CD4-positive, alpha-beta T cell (primary cell): ENCODE measurements at regions not wholly inside any gene's neighbourhood (a gene's known extent, or its start where the extent isn't known, plus 50 kb on each side); places are given as distances from the start of the nearest gene placed in this dataset.

ENCODE experiments used
- ATAC-seq: fragments of 200-7000 bp; cut with Tn5 transposase; one replicate; pipeline ENCODE4 v1.10.0; 2022; ENCODE audit warnings: mild to moderate bottlenecking; ENCODE audit not compliant: poor library complexity
- CTCF ChIA-PET: fragments of 350-600 bp; sonication (Branson Sonifier 250); formaldehyde crosslinking; loops from one replicate; lab custom pipeline; 2021; ENCODE audit warnings: antibody characterized with exemption, inconsistent platforms; lab: Charles Lee
- POLR2A ChIA-PET: fragments of 350-600 bp; sonication (Branson Sonifier 250); formaldehyde crosslinking; loops from one replicate; lab custom pipeline; 2021; ENCODE audit warnings: antibody characterized with exemption, inconsistent platforms; lab: Charles Lee
- DNase-seq, 14 experiments: peaks; one replicate each; pipeline ENCODE4 v3.0.0-alpha.2; 2013 to 2020; ENCODE audit warnings: mixed read lengths in 2 of 14
- H3K27ac ChIP-seq, 2 donors: one replicate each; pipeline versions ENCODE4 v1.5.1 to v1.7.0; 2013; ENCODE audit warnings: low read length in 2 of 2, low read depth in 1 of 2, mild to moderate bottlenecking in 1 of 2
- H3K27me3 ChIP-seq, 2 experiments: 1 replicate in 1 of 2; 2 replicates in 1 of 2; pipeline versions ENCODE4 v1.6.1 to v1.7.0; 2013; ENCODE audit warnings: low read length in 2 of 2, control low read depth in 1 of 2, mild to moderate bottlenecking in 1 of 2, moderate library complexity in 1 of 2; ENCODE audit not compliant: insufficient read depth in 2 of 2, control insufficient read depth in 1 of 2
- H3K36me3 ChIP-seq: one replicate; pipeline ENCODE4 v1.6.1; 2013; ENCODE audit warnings: low read length, control low read depth; ENCODE audit not compliant: insufficient read depth
- H3K4me1 ChIP-seq: one replicate; pipeline ENCODE4 v1.6.1; 2013; ENCODE audit warnings: low read length, control low read depth; ENCODE audit not compliant: insufficient read depth
- H3K4me3 ChIP-seq: one replicate; pipeline ENCODE4 v1.5.1; 2013; ENCODE audit warnings: mild to moderate bottlenecking, low read length, moderate library complexity
- H3K9me3 ChIP-seq, 2 experiments: 1 replicate in 1 of 2; 2 replicates in 1 of 2; pipeline versions ENCODE4 v1.6.1 to v1.7.0; 2013; ENCODE audit warnings: low read length in 2 of 2, mild to moderate bottlenecking in 2 of 2, control low read depth in 1 of 2, moderate library complexity in 1 of 2; ENCODE audit not compliant: control insufficient read depth in 1 of 2, insufficient read depth in 1 of 2
- H3K27ac Mint-ChIP-seq: one replicate; pipeline ENCODE4 v1.8.0; 2020; ENCODE audit warnings: mixed read lengths
- H3K27me3 Mint-ChIP-seq: one replicate; pipeline ENCODE4 v1.8.0; 2021; ENCODE audit warnings: mixed read lengths
- H3K36me3 Mint-ChIP-seq: one replicate; pipeline ENCODE4 v1.8.0; 2021; ENCODE audit warnings: low read depth, mixed read lengths
- H3K4me1 Mint-ChIP-seq: one replicate; pipeline ENCODE4 v1.8.0; 2021; ENCODE audit warnings: low read depth, mixed read lengths
- H3K4me3 Mint-ChIP-seq: one replicate; pipeline ENCODE4 v1.8.0; 2020; ENCODE audit warnings: mild to moderate bottlenecking, mixed read lengths
- H3K9me3 Mint-ChIP-seq: one replicate; pipeline ENCODE4 v1.8.0; 2020; ENCODE audit warnings: mixed read lengths
- CTCF ChIP-seq: fragments of 200-600 bp; IDR thresholded peaks from one replicate; pipeline ENCODE4 v1.8.0; 2022; ENCODE audit warnings: antibody characterized with exemption, mild to moderate bottlenecking
- intact Hi-C, 2 experiments: fragments of 100-400 bp; cut with DNase I in 1 of 2; cut with micrococcal nuclease in 1 of 2; formaldehyde crosslinking; loops; one replicate each; pipeline versions ENCODE4 v1.15.1 to v1.9.0; 2023 to 2025; cut with DNase I, micrococcal nuclease

- no peak overlapping the region for H3K4me3 ChIP-seq
- Mint-ChIP-seq H3K4me3 (no peak overlapping the region), H3K27ac (no peak overlapping the region), H3K9me3 (no peaks in the 10 kb centered on the region), H3K4me1 (no peaks in the 10 kb centered on the region), H3K27me3 (no peaks in the 10 kb centered on the region), H3K36me3 (peaks cover 71% of the 10 kb centered on the region)
- H3K27me3 ChIP-seq: no peaks in the 10 kb centered on the region
- ATAC-seq (no peak), DNase-seq (no peak)
- H3K27ac ChIP-seq: no peak overlapping the region
- peaks cover 10% of the 10 kb centered on the region for H3K36me3 ChIP-seq
- intact Hi-C loops: no loop called here
- POLR2A ChIA-PET: no interaction called here
- no peaks in the 10 kb centered on the region for H3K9me3 ChIP-seq
- CTCF ChIA-PET: no interaction called here
- TF ChIP-seq CTCF: no peak
- no peaks in the 10 kb centered on the region for H3K4me1 ChIP-seq
Observed at GRCh38 chr10:28111712-28112111, 112.8 kb upstream of the ODAD2 start.

GRCh38 chr10:28105561-28105960, 106.7 kb upstream of the ODAD2 start:
- peaks cover 6% of the 10 kb centered on the region for H3K36me3 ChIP-seq
- Mint-ChIP-seq H3K4me1 (no peaks in the 10 kb centered on the region), H3K36me3 (peaks cover 48% of the 10 kb centered on the region), H3K4me3 (no peak overlapping the region), H3K27ac (no peak overlapping the region), H3K9me3 (no peaks in the 10 kb centered on the region), H3K27me3 (no peaks in the 10 kb centered on the region)
- TF ChIP-seq CTCF: no peak
- no peak overlapping the region for H3K27ac ChIP-seq
- peaks cover 0 to 3% of the 10 kb centered on the region in 2 experiments for H3K9me3 ChIP-seq
- ATAC-seq (no peak), DNase-seq (no peak)
- no peaks in the 10 kb centered on the region for H3K4me1 ChIP-seq
- ChIA-PET POLR2A (interaction anchor here (0.8 kb wide), 1 partner anchor 13 kb away, joined by 3 read pairs; no protein-coding TSS in a partner anchor), CTCF (no interaction called here)
- H3K4me3 ChIP-seq: no peak overlapping the region
- H3K27me3 ChIP-seq: no peaks in the 10 kb centered on the region
- intact Hi-C loops: no loop called here

- DNase-seq (no peak), ATAC-seq (no peak)
- Mint-ChIP-seq H3K27ac (no peak overlapping the region), H3K4me1 (no peaks in the 10 kb centered on the region), H3K4me3 (no peak overlapping the region), H3K36me3 (peaks cover 4% of the 10 kb centered on the region), H3K9me3 (no peaks in the 10 kb centered on the region), H3K27me3 (no peaks in the 10 kb centered on the region)
- H3K4me1 ChIP-seq: no peaks in the 10 kb centered on the region
- intact Hi-C loops: no loop called here
- CTCF ChIA-PET: interaction anchor here (1.3 kb wide), 1 partner anchor 296 kb away, joined by 3 read pairs; no protein-coding TSS in a partner anchor
- POLR2A ChIA-PET: no interaction called here
- no peak for TF ChIP-seq CTCF
- H3K27ac ChIP-seq: no peak overlapping the region
- no peaks in the 10 kb centered on the region for H3K27me3 ChIP-seq
- no peaks in the 10 kb centered on the region for H3K36me3 ChIP-seq
- H3K9me3 ChIP-seq: no peaks in the 10 kb centered on the region
- no peak overlapping the region for H3K4me3 ChIP-seq
Observed at GRCh38 chr10:28097633-28098032, 98.8 kb upstream of the ODAD2 start.
